ENCODE measurements at regions not wholly inside any gene's neighbourhood (a gene's known extent, or its start where the extent isn't known, plus 50 kb on each side); places are given as distances from the start of the nearest gene placed in this dataset.

GRCh38 chr1:165073185-165074007, 283.1 kb downstream of the LMX1A start:
- DNase-seq: peak; percentile 86

GRCh38 chr1:165070675-165071074, 285.8 kb downstream of the LMX1A start:
- no peak for DNase-seq

GRCh38 chr1:165069829-165070228, 286.7 kb downstream of the LMX1A start:
- no peak for DNase-seq

GRCh38 chr1:165068741-165069140, 287.8 kb downstream of the LMX1A start:
- no peak for DNase-seq

GRCh38 chr1:165067829-165068228, 288.7 kb downstream of the LMX1A start:
- DNase-seq: no peak

- no peak for DNase-seq
Measured at GRCh38 chr1:165063181-165063965, 293.1 kb downstream of the LMX1A start.

- DNase-seq: no peak
Measured at GRCh38 chr1:165062346-165062745, 294.2 kb downstream of the LMX1A start.

GRCh38 chr1:165060285-165060793, 296.2 kb downstream of the LMX1A start:
- DNase-seq: no peak

GRCh38 chr1:165057956-165058355, 298.6 kb downstream of the LMX1A start:
- no peak for DNase-seq

- DNase-seq: peak; percentile 63
Measured at GRCh38 chr1:165056914-165057313, 299.6 kb downstream of the LMX1A start.

- no peak for DNase-seq
Measured at GRCh38 chr1:165055581-165055980, 300.9 kb downstream of the LMX1A start.

GRCh38 chr1:165054627-165055026, 301.9 kb downstream of the LMX1A start:
- DNase-seq: no peak

- no peak for DNase-seq
Measured at GRCh38 chr1:165053351-165053750, 303.2 kb downstream of the LMX1A start.

- no peak for DNase-seq
Measured at GRCh38 chr1:165052936-165053335, 303.6 kb downstream of the LMX1A start.

GRCh38 chr1:165052431-165052830, 304.1 kb downstream of the LMX1A start:
- no peak for DNase-seq

- no peak for DNase-seq
Measured at GRCh38 chr1:165050246-165050645, 306.3 kb downstream of the LMX1A start.

GRCh38 chr1:165047994-165048393, 308.5 kb downstream of the LMX1A start:
- DNase-seq: no peak

- DNase-seq: no peak
Measured at GRCh38 chr1:165045902-165046301, 310.6 kb downstream of the LMX1A start.

GRCh38 chr1:165040641-165041040, 315.9 kb downstream of the LMX1A start:
- DNase-seq: no peak

GRCh38 chr1:165039996-165040395, 316.5 kb downstream of the LMX1A start:
- DNase-seq: no peak

- no peak for DNase-seq
Measured at GRCh38 chr1:165036403-165036802, 320.1 kb downstream of the LMX1A start.

- no peak for DNase-seq
Measured at GRCh38 chr1:165034136-165034809, 322.2 kb downstream of the LMX1A start.

GRCh38 chr1:165031001-165031400, 325.5 kb downstream of the LMX1A start:
- no peak for DNase-seq
